GM12874 (cell line): ENCODE measurements at regions not wholly inside any gene's neighbourhood (a gene's known extent, or its start where the extent isn't known, plus 50 kb on each side); places are given as distances from the start of the nearest gene placed in this dataset.

Experiments
- TF ChIP-seq, protein P1 (sequence below): IDR thresholded peaks from 2 replicates; pipeline ENCODE4 v1.5.1; 2011; ENCODE audit warnings: low read depth, mild to moderate bottlenecking, control low read depth, low read length, moderate library complexity; ENCODE audit not compliant: insufficient read depth

GRCh38 chr15:60118146-60118545, 114.0 kb downstream of the FOXB1 start:
- TF ChIP-seq, protein P1, sequence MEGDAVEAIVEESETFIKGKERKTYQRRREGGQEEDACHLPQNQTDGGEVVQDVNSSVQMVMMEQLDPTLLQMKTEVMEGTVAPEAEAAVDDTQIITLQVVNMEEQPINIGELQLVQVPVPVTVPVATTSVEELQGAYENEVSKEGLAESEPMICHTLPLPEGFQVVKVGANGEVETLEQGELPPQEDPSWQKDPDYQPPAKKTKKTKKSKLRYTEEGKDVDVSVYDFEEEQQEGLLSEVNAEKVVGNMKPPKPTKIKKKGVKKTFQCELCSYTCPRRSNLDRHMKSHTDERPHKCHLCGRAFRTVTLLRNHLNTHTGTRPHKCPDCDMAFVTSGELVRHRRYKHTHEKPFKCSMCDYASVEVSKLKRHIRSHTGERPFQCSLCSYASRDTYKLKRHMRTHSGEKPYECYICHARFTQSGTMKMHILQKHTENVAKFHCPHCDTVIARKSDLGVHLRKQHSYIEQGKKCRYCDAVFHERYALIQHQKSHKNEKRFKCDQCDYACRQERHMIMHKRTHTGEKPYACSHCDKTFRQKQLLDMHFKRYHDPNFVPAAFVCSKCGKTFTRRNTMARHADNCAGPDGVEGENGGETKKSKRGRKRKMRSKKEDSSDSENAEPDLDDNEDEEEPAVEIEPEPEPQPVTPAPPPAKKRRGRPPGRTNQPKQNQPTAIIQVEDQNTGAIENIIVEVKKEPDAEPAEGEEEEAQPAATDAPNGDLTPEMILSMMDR, result no peak

GRCh38 chr15:60118626-60119025, 114.5 kb downstream of the FOXB1 start:
- TF ChIP-seq, protein P1, result no peak

- TF ChIP-seq, protein P1, result no peak
These were observed 115.0 kb downstream of the FOXB1 start for GRCh38 chr15:60119101-60119500.

DNA sequence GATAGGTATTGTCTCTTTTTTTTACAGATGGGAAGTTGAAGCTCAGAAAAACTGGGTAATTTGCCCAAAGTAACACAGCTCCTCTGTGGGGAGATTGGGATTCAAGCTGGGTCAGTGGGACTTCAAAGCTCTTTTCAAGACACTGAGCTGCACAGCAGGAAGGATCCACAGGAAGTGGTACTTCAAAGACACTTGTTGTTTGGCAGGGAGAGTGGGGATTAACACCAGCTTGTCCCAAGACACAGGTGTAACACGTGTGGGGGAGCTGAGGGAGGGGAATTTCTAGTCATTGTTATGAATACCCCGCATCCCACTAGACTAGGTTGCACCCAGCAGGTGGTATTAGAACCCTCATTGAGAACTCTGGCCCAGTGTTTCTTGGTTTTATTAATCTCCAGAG, 116.0 kb downstream of the FOXB1 start:
- TF ChIP-seq, protein P1, result no peak

DNA sequence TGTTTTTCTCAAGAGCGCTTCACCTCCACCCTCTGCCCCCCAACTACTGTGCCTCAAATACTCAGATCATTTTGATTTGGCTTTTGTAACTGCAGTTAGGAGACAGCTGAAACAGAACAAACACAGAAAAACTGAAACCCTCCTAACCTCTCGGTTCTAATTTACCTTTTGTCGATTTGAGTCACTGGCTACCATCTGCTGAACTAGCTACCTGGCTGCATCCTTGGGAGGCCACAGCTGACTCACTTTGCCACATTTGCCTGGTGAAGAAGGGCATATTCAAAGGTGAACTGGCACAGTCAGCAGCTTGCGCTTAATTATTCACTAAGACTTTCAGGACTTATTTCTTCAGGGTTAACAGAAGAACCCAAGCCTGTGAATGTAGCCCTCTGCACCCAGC, 117.7 kb downstream of the FOXB1 start:
- TF ChIP-seq, protein P1, result no peak

DNA sequence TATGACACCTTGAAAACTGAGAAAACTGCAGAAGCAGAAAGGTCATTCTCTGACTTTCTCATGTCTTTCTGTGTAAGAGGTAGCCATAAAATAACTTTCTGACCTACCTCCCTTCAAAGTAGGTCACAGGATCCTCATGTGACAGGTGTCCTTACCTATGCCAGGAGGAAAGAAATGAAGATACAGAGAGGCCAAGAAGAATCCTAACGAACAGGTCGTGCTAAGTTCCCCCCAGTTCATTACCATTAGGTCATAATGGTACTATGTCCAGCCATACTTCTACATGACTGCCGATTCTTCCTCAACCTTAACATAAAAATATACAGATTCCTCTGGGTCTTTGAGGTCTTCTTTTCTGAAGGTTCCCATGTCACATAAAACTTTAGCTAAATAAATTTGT, 118.6 kb downstream of the FOXB1 start:
- TF ChIP-seq, protein P1, result no peak

DNA sequence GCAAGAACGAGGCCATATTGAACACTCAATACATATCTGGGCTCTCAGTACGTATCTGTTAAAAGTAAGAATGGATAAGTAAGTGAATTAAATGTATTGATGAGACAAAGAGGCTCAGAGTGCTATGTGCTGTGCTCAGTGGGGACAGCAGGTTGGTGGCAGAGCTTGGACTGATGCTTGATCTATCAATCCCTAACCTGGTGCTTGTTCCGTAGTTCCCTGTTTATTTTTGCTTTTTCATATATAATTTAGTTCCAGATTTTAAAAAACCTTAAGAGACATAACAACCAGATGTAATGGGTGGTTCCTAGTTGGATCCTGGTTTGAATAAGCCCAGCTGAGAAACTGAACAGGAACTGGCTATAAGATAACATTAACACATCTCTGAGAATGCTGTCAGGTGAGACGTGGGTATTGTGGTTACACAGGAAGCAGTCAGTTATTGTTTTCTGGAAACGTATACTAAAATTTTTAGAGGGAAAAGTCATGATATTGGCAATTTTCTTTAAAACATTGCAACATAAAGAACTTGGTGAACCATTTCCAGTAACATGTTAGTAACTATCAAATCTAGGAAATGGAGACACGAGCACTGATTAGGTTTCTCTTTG, 120.5 kb downstream of the FOXB1 start:
- TF ChIP-seq, protein P1, result no peak

GRCh38 chr15:60125334-60125733, 121.2 kb downstream of the FOXB1 start:
- TF ChIP-seq, protein P1, result no peak
